ENCODE measurements at regions not wholly inside any gene's neighbourhood (a gene's known extent, or its start where the extent isn't known, plus 50 kb on each side); places are given as distances from the start of the nearest gene placed in this dataset.

DNA sequence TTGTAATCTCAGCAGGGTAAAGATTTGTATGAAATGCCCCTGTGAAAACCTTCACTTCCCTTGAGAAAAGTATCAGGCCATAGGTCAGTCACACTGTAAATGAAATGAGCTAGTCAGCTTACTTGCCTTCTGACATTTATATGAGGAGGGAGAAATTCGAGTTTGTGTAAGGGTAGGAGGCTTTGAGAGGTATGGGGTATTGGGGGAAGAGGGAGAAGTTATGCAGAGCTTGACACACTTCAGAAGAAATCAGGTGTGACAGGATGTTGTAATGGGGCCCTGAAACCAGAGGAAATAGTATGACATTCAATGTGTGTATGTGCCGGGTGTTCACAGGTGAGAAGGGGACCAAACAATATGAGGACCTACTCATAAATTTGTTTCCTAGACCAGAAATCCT, 64.2 kb upstream of the CCN6 start:
- no peak for DNase-seq

DNA sequence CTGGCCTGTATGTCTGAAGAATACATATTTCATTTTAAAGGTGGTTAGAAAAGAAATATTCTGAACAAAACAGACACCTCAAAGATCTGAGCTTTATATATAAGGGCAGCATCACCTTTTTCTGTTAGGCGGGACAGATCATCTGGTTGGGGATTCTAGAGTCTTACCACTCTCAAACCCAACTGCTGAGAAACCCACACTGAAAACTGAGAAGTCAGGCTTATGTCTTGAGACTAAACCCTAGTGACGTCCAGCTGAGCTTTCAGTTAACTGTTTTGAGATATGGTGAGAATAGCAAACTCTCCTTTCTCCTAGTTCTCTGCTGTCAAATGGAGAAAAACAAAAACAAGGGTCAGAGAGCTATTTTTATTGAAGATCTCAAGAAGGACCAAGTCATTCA, 63.7 kb upstream of the CCN6 start:
- no peak for DNase-seq

DNA sequence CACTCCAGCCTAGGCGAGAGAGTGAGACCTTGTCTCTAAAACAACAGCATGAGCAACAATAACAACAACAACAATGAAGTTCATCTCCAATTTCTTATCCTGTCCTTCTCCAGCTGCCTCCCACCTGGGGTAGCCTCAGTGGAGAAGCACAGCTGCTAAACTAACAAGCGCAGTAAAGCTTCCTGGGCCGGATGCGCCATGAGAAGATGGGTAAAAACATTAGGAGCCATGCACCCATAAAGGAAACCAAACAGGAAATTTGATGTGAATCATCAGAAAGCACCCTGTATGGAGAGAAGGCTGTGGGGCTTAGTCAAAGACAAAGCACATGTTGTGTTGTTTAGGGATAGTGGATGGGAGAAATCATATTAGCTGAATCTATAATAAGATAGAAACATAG, 61.1 kb upstream of the CCN6 start:
- DNase-seq: no peak

DNA sequence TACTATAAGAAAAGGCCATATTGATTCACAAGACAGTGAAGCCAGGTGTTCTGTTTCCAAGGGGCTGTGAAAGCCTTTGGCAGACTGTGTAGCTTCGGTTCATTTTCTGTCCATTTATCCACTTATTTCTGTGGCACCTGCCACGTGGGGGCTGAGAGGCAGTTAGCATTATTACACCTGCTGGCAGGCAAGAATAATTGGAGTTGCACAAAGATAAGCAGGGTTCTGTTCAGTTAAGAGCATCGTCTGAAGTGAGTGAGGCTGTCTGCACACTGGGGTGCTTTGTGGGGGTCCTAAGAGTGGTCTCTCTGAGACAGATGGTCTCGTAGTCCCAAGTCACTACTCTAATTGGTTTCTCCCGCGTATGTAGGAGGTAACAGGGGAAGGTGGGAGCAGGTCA, 60.6 kb upstream of the CCN6 start:
- peak; percentile 16 for DNase-seq

DNA sequence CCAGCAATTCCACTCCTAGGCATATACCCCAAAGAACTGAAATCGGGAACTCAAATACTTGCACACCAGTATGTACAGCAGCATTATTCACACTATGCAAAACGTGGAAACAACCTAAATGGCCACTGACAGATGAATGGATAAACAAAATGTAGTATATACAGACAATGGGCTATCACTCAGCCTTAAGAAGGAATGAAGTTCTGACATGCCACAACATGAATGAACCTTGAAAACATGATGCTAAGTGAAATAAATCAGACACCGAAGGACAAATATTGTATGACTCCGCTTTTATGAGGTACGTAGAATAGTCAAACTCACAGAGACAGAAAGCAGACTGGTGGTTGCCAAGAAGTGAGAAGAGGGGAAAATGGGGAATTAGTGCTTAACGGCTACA, 59.1 kb upstream of the CCN6 start:
- no peak for DNase-seq

DNA sequence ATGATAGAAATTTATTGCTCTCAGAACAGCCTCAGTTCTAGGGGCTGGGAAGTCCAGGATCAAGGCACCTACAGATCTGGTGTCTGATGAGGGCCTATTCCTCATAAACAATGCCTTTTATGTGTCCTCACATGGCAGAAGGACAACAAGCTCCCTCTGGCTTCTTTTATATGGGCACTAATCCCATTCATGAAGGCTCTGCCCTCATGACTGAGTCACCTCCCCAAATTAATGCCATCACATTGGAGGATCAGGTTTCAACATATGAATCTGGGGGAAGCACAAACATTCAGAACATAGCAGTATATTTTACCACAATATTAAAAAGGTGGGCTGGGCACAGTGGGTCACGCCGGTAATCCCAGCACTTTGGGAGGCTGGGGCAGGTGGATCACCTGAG, 58.5 kb upstream of the CCN6 start:
- no peak for DNase-seq

DNA sequence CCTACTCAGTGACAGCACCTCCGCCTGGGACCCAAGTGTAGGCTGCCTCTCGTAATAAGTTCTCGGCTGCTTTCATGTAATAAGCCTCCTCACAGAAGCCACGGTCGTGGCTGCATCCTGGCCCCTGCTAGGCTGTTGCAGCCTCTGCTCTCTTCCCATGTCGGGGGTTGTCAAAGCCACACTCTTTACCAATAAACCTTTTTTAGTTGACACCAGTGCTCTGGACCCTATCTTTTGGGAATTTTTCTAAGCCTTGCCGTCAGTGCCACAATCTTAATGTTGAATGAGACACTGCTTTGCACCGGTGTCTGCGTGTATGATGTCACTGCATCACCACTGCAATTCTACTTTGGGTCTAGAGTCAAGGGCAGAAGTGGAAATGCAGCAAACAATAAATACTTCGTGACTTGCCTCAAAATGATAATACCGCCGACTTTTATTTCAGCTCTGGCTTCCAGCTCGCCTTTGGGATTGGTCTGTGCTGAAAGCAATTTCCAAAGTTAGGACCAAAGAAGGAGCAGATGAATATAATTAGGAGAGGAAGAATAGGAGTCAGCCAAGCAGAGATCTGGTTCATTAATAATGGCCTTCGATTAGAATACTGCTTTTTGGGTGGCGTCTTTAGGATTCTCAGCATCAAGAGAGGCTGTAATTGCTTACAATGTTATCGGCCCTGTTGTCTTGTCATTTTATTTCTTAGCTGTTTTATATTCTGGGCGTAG, 57.6 kb upstream of the CCN6 start:
- DNase-seq: no peak

DNA sequence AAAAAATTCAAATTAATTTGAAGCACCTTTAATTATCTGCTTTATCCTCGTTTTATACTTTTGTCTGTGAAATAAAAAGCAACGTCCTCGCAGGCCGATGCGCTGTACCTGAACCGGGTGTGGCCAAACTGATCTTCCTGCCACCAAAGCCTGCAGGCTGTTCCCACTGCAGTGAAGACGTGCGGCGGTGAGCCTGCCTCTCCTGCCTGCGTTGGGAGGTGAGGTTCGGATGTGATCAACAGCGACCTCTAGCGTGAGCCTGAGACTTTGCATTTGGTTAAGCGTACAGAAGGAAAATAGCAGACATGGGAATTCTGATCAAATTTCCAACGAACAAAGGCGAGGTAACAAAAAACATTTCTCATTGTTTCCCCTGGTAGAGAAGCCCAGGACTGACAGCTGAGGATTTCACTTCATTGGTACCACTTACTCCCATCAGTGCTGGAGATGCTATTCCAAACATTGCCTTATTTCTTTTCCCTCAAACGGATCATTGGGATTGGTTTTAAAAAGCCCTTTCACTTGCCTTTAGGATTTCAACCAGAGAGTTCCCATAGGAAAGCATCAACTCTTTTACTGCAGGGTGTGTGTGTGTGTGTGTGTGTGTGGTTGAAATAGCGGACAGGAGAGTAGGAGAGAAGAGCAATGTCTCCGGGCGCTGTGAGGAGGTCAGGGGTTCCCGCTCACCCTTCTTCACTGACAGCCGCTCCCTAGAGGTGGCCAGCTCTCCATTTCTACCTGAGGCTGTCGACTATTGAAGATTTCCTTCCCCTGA, 56.6 kb upstream of the CCN6 start:
- DNase-seq: peak; percentile 61

DNA sequence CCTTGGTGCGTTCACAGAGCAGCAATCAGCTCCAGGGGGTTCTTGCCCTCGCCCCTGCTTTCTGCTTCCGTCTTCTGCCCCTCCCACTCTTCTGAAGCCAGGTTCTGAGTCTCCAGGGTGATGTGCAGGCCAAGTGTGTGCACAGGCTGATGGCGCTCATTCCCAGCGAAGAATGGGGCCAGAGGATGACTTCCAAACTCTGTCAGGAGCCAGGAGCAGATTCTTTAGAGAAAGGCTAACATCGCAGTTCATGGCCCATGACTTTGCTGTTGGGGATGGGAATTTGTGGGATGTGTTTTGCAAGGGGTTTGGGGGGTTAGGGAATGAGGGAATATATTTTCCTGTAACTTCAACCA, 56.1 kb upstream of the CCN6 start:
- peak; percentile 29 for DNase-seq

DNA sequence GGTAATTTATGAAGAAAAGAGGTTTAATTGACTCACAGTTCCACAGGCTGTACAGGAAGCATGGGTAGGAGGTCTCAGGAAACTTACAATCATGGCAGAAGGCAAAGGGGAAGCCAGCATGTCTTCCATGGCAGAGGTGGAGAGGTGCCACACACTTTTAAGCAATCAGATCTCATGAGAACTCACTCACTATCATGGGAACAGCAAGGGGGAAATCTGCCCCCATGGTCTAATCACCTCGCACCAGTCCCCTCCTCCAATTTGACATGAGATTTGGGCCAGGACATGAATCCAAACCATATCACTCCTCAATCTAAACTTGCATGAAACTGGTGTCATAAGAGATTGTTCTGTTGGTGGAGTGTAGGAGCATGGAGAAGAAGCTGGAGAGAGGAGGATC, 51.6 kb upstream of the CCN6 start:
- DNase-seq: no peak
